OCI-LY7 (cell line): ENCODE measurements at regions not wholly inside any gene's neighbourhood (a gene's known extent, or its start where the extent isn't known, plus 50 kb on each side); places are given as distances from the start of the nearest gene placed in this dataset.

ENCODE experiments used
- CTCF ChIP-seq: fragments of 200-600 bp; sonication (generic); conservative IDR thresholded peaks from 2 replicates; pipeline ENCODE4 v1.5.1; 2014; ENCODE audit warnings: mild to moderate bottlenecking, antibody characterized with exemption, low read length, moderate library complexity, mixed read lengths
- EZH2phosphoT487 ChIP-seq: fragments of 200-600 bp; sonication (generic); IDR thresholded peaks from 2 replicates; pipeline ENCODE4 v1.6.1; 2018; ENCODE audit warnings: low read depth, borderline replicate concordance, mild to moderate bottlenecking, mixed run types, antibody characterized with exemption, low read length, moderate library complexity, mixed read lengths

- TF ChIP-seq CTCF (no peak), EZH2phosphoT487 (no peak)
Observed at GRCh38 chr12:114961491-114961890, 277.5 kb upstream of the TBX3 start.
